ENCODE measurements at regions not wholly inside any gene's neighbourhood (a gene's known extent, or its start where the extent isn't known, plus 50 kb on each side); places are given as distances from the start of the nearest gene placed in this dataset.
"Not testable (repeated sequence)": the region's sequence is repeated elsewhere in the genome, so short reads cannot be mapped to it uniquely, and the experiment has no call there.

DNA sequence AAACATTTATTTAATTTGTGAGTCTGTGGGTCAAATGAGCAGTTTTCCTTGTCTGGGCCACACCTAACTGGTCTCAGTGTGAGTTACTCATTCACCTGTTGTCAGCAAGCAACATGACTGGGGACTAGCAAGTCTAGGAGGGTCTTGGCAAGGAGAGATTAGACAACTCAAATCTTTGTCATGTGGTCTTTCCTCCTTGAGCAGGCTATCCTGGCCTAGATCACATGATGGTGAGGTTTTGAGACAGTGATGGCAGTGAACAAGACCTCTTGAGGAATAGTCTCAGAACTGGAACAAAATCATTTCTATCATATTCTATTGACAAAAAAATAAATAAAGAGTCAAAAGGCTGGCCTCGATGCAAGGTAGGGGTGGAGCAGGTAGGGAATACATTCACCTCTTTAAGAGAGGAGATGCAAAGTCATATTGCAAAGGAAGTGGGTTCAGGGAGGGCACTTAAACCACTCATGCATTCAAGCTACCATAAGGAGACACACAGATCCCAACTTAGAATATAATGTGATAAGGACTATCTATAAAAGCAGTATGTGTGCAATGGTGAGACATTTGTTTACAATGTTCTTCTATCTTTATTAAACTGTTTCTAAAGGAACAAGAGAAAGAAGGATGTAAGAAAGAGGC lies 135.7 kb downstream of the ZNF330 start:
- H3K4me3 ChIP-seq (ENCODE audit: low read length, poor library complexity, severe bottlenecking), result peak overlapping the region; percentile 7
- H3K9ac ChIP-seq (ENCODE audit: low read depth, low read length, poor library complexity, severe bottlenecking), result peak overlapping the region; percentile 25
- H3K4me2 ChIP-seq (ENCODE audit: low read depth, low read length, poor library complexity, severe bottlenecking), result peak overlapping the region; percentile 61
- no peak for TF ChIP-seq EZH2phosphoT487 (IDR thresholded peaks at IDR 0.05; ENCODE audit: borderline replicate concordance)
- TF ChIP-seq, protein P1, sequence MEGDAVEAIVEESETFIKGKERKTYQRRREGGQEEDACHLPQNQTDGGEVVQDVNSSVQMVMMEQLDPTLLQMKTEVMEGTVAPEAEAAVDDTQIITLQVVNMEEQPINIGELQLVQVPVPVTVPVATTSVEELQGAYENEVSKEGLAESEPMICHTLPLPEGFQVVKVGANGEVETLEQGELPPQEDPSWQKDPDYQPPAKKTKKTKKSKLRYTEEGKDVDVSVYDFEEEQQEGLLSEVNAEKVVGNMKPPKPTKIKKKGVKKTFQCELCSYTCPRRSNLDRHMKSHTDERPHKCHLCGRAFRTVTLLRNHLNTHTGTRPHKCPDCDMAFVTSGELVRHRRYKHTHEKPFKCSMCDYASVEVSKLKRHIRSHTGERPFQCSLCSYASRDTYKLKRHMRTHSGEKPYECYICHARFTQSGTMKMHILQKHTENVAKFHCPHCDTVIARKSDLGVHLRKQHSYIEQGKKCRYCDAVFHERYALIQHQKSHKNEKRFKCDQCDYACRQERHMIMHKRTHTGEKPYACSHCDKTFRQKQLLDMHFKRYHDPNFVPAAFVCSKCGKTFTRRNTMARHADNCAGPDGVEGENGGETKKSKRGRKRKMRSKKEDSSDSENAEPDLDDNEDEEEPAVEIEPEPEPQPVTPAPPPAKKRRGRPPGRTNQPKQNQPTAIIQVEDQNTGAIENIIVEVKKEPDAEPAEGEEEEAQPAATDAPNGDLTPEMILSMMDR (conservative IDR thresholded peaks at IDR 0.05; ENCODE audit: low read length), result no peak
- 0 out of 2 replicates have a peak overlapping the region, but pooled peaks have one; percentile 6 for H2AFZ ChIP-seq (ENCODE audit: low read length)
- no peaks in the 10 kb centered on the region for H4K20me1 ChIP-seq (ENCODE audit: insufficient read depth, low read length, poor library complexity, severe bottlenecking)
- no peaks in the 10 kb centered on the region for H3K27me3 ChIP-seq (ENCODE audit: insufficient read depth, low read length, poor library complexity, severe bottlenecking)
- peaks cover 6% of the 10 kb centered on the region; the same call in 1 of the 2 replicates for H3F3A ChIP-seq (ENCODE audit: low read depth)
- H3K9me3 ChIP-seq (ENCODE audit: insufficient read depth, low read depth, low read length), result peaks cover 6% of the 10 kb centered on the region; the same call in 1 of the 2 replicates
- H3K9me2 ChIP-seq (replicated peaks; ENCODE audit: low read depth, low read length), result no peaks in the 10 kb centered on the region
- no peaks in the 10 kb centered on the region for H3K79me2 ChIP-seq (ENCODE audit: insufficient read depth, low read length)
- H3K4me1 ChIP-seq (ENCODE audit: insufficient read depth, low read length, poor library complexity, severe bottlenecking), result peaks cover 51% of the 10 kb centered on the region
- no peaks in the 10 kb centered on the region for H3K36me3 ChIP-seq (ENCODE audit: insufficient read depth, low read length)

DNA sequence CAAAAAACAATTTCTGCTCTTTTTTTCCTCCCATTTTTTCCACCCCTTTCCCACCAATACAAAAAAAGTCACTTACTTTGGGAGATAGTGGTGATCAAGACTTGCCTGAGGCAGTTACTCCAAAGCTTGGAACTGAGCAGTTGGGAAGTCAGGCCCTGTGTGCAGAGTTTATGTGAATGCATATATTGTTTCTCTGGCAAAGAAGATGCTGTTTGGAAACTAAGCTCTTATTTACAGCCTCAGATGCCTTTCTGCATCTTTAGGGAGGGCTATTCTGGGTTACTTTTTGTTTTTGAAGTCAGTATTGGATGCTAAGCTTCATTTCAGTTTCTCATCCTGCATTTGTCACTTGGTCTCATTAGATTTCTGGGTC lies 136.3 kb downstream of the ZNF330 start:
- H3K4me2 ChIP-seq (ENCODE audit: low read depth, low read length, poor library complexity, severe bottlenecking), result peak overlapping the region; percentile 61
- no peaks in the 10 kb centered on the region for H3K79me2 ChIP-seq (ENCODE audit: insufficient read depth, low read length)
- TF ChIP-seq, protein P1 (conservative IDR thresholded peaks at IDR 0.05; ENCODE audit: low read length), result no peak
- no peak for TF ChIP-seq EZH2phosphoT487 (IDR thresholded peaks at IDR 0.05; ENCODE audit: borderline replicate concordance)
- H3K4me3 ChIP-seq (ENCODE audit: low read length, poor library complexity, severe bottlenecking), result peak overlapping the region; percentile 7
- H3K36me3 ChIP-seq (ENCODE audit: insufficient read depth, low read length), result no peaks in the 10 kb centered on the region
- H3K9ac ChIP-seq (ENCODE audit: low read depth, low read length, poor library complexity, severe bottlenecking), result peak overlapping the region; percentile 25
- H3K4me1 ChIP-seq (ENCODE audit: insufficient read depth, low read length, poor library complexity, severe bottlenecking), result peaks cover 46% of the 10 kb centered on the region
- H3K27me3 ChIP-seq (ENCODE audit: insufficient read depth, low read length, poor library complexity, severe bottlenecking), result no peaks in the 10 kb centered on the region
- H3F3A ChIP-seq (ENCODE audit: low read depth), result peaks cover 6% of the 10 kb centered on the region; the same call in 1 of the 2 replicates
- no peaks in the 10 kb centered on the region for H3K9me2 ChIP-seq (replicated peaks; ENCODE audit: low read depth, low read length)
- peaks cover 8% of the 10 kb centered on the region; the same call in 1 of the 2 replicates for H3K9me3 ChIP-seq (ENCODE audit: insufficient read depth, low read depth, low read length)
- H2AFZ ChIP-seq (ENCODE audit: low read length), result peak overlapping the region; percentile 6; the same call in 1 of the 2 replicates
- no peaks in the 10 kb centered on the region for H4K20me1 ChIP-seq (ENCODE audit: insufficient read depth, low read length, poor library complexity, severe bottlenecking)

DNA sequence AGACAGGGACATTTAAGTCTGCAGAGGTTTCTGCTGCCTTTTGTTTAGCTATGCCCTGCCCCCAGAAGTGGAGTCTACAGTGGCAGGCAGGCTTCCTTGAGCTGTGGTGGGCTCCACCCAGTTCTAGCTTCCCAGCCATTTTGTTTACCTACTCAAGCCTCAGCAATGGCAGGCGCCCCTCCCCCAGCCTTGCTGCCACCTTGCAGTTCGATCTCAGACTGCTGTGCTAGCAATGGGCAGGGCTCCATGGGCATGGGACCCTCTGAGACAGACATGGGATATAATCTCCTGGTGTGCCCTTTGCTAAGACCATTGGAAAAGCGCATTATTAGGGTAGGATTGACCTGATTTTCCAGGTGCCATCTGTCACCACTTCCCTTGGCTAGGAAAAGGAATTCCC lies 147.5 kb downstream of the ZNF330 start:
- H3K9me2 ChIP-seq (replicated peaks; ENCODE audit: low read depth, low read length); H3F3A ChIP-seq (ENCODE audit: low read depth); H3K9ac ChIP-seq (ENCODE audit: low read depth, low read length, poor library complexity, severe bottlenecking); H3K27me3 ChIP-seq (ENCODE audit: insufficient read depth, low read length, poor library complexity, severe bottlenecking); H3K4me1 ChIP-seq (ENCODE audit: insufficient read depth, low read length, poor library complexity, severe bottlenecking); H3K36me3 ChIP-seq (ENCODE audit: insufficient read depth, low read length); H3K4me2 ChIP-seq (ENCODE audit: low read depth, low read length, poor library complexity, severe bottlenecking); H3K9me3 ChIP-seq (ENCODE audit: insufficient read depth, low read depth, low read length); H3K79me2 ChIP-seq (ENCODE audit: insufficient read depth, low read length); H2AFZ ChIP-seq (ENCODE audit: low read length); H4K20me1 ChIP-seq (ENCODE audit: insufficient read depth, low read length, poor library complexity, severe bottlenecking); H3K4me3 ChIP-seq (ENCODE audit: low read length, poor library complexity, severe bottlenecking): not testable (repeated sequence)

DNA sequence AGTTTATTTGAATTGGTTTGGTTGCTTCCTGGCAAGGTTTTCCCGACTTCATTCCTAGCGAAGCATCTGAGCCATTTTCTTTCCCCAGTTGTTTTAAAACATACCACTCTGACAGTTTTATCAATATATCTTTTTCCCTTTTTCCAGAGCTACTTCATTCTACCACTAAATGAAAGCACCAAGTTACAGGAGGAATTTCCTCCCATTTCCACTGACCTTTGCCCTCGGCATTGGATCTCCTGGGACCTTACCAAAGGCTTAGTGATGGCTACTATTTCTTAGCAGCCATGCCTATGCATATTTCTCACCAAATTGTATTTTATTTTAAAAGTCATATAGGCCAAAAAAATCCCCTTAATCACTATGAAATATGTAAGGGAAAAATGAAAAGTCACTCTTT lies 150.5 kb downstream of the ZNF330 start:
- no peaks in the 10 kb centered on the region for H4K20me1 ChIP-seq (ENCODE audit: insufficient read depth, low read length, poor library complexity, severe bottlenecking)
- H3K9ac ChIP-seq (ENCODE audit: low read depth, low read length, poor library complexity, severe bottlenecking), result no peak overlapping the region
- no peaks in the 10 kb centered on the region for H3K27me3 ChIP-seq (ENCODE audit: insufficient read depth, low read length, poor library complexity, severe bottlenecking)
- no peaks in the 10 kb centered on the region for H3K9me3 ChIP-seq (ENCODE audit: insufficient read depth, low read depth, low read length)
- H3K79me2 ChIP-seq (ENCODE audit: insufficient read depth, low read length), result no peaks in the 10 kb centered on the region
- TF ChIP-seq EZH2phosphoT487 (IDR thresholded peaks at IDR 0.05; ENCODE audit: borderline replicate concordance), result no peak
- TF ChIP-seq, protein P1 (conservative IDR thresholded peaks at IDR 0.05; ENCODE audit: low read length), result no peak
- no peak overlapping the region for H2AFZ ChIP-seq (ENCODE audit: low read length)
- no peaks in the 10 kb centered on the region for H3K36me3 ChIP-seq (ENCODE audit: insufficient read depth, low read length)
- no peaks in the 10 kb centered on the region for H3F3A ChIP-seq (ENCODE audit: low read depth)
- no peak overlapping the region for H3K4me2 ChIP-seq (ENCODE audit: low read depth, low read length, poor library complexity, severe bottlenecking)
- no peaks in the 10 kb centered on the region for H3K4me1 ChIP-seq (ENCODE audit: insufficient read depth, low read length, poor library complexity, severe bottlenecking)
- no peaks in the 10 kb centered on the region for H3K9me2 ChIP-seq (replicated peaks; ENCODE audit: low read depth, low read length)
- H3K4me3 ChIP-seq (ENCODE audit: low read length, poor library complexity, severe bottlenecking), result no peak overlapping the region

Data from Loucy (cell line).